Ishikawa (cell line): ENCODE measurements at regions not wholly inside any gene's neighbourhood (a gene's known extent, or its start where the extent isn't known, plus 50 kb on each side); places are given as distances from the start of the nearest gene placed in this dataset.

Experiments
- CEBPB ChIP-seq: IDR thresholded peaks from 2 replicates; pipeline ENCODE4 v1.6.1; 2012
- CREB1 ChIP-seq: IDR thresholded peaks from 2 replicates; pipeline ENCODE4 v1.6.1; 2012; ENCODE audit warnings: low read depth
- EGR1 ChIP-seq: IDR thresholded peaks from 2 replicates; pipeline ENCODE4 v1.6.1; 2012
- EP300 ChIP-seq: IDR thresholded peaks from 2 replicates; pipeline ENCODE4 v1.6.1; 2012; ENCODE audit warnings: borderline replicate concordance
- FOXM1 ChIP-seq: IDR thresholded peaks from 2 replicates; pipeline ENCODE4 v1.6.1; 2012; ENCODE audit warnings: low read depth, borderline replicate concordance
- NFIC ChIP-seq: IDR thresholded peaks from 2 replicates; pipeline ENCODE4 v1.6.1; 2012
- RAD21 ChIP-seq: IDR thresholded peaks from 2 replicates; pipeline ENCODE4 v1.6.1; 2012; ENCODE audit warnings: low read depth
- REST ChIP-seq: IDR thresholded peaks from 2 replicates; pipeline ENCODE4 v1.6.1; 2012; ENCODE audit warnings: low read depth, mild to moderate bottlenecking
- TAF1 ChIP-seq: IDR thresholded peaks from 2 replicates; pipeline ENCODE4 v1.6.1; 2012; ENCODE audit warnings: low read depth, mild to moderate bottlenecking
- TCF12 ChIP-seq: IDR thresholded peaks from 2 replicates; pipeline ENCODE4 v1.6.1; 2012; ENCODE audit warnings: low read depth
- TEAD4 ChIP-seq: IDR thresholded peaks from 2 replicates; pipeline ENCODE4 v1.6.1; 2012
- USF1 ChIP-seq: IDR thresholded peaks from 2 replicates; pipeline ENCODE4 v1.6.1; 2012
- YY1 ChIP-seq: IDR thresholded peaks from 2 replicates; pipeline ENCODE4 v1.6.1; 2012; ENCODE audit warnings: low read depth
- ZBTB7A ChIP-seq: IDR thresholded peaks from 2 replicates; pipeline ENCODE4 v1.6.1; 2012; ENCODE audit warnings: low read depth
- TF ChIP-seq, protein P1 (sequence below): IDR thresholded peaks from 2 replicates; pipeline ENCODE4 v1.6.1; 2012

DNA sequence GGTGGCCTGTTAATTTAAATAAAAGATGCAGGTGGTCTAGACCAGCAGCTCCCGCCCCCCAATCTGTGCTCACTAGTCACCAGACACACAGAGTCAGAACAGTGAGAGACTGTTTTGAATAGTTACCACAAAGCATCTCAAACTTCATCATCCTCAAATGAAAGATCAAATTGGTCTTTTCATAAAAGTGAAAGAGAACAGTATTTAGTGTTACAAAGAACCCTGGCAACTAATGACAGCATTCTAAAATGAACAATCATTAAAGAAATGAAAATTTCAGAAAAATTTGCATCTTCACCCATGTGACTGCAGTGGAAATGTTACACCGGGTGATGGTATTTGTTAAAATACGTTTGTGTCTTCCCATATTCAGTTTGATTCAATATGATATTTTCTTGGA is 65.5 kb upstream of the PMAIP1 start:
- TF ChIP-seq ZBTB7A (no peak), FOXM1 (no peak), YY1 (no peak), REST (no peak), TEAD4 (no peak), RAD21 (no peak), TCF12 (no peak), NFIC (no peak), EP300 (no peak), CEBPB (no peak), TAF1 (no peak), USF1 (no peak), CREB1 (no peak), EGR1 (no peak)
- TF ChIP-seq, protein P1, sequence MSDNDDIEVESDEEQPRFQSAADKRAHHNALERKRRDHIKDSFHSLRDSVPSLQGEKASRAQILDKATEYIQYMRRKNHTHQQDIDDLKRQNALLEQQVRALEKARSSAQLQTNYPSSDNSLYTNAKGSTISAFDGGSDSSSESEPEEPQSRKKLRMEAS, result no peak

DNA sequence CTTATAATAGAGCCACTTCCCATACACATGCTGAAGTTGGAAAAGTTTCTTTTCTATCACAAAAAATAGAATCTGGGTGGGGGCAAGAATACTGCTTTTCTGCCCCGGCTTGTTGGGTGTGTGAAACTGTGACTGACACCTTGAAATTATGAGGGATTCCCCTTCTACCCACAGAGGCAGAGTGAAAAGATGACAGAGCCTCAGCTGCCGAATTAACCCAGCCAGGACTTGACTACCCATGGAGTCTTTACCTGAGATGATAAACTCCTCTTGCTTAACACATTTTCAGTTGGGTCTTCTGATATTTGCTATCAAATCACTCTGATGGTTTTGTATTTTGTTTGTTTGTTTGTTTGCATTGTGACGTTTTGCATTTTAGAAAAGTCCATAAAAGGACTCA is 66.0 kb upstream of the PMAIP1 start:
- TF ChIP-seq TEAD4, result no peak
- no peak for TF ChIP-seq USF1
- TF ChIP-seq ZBTB7A, result no peak
- TF ChIP-seq RAD21, result no peak
- no peak for TF ChIP-seq EP300

- peak; percentile 83 for TF ChIP-seq RAD21
- TF ChIP-seq USF1, result no peak
Measured at GRCh38 chr18:59823596-59824195, 76.1 kb upstream of the PMAIP1 start.

DNA sequence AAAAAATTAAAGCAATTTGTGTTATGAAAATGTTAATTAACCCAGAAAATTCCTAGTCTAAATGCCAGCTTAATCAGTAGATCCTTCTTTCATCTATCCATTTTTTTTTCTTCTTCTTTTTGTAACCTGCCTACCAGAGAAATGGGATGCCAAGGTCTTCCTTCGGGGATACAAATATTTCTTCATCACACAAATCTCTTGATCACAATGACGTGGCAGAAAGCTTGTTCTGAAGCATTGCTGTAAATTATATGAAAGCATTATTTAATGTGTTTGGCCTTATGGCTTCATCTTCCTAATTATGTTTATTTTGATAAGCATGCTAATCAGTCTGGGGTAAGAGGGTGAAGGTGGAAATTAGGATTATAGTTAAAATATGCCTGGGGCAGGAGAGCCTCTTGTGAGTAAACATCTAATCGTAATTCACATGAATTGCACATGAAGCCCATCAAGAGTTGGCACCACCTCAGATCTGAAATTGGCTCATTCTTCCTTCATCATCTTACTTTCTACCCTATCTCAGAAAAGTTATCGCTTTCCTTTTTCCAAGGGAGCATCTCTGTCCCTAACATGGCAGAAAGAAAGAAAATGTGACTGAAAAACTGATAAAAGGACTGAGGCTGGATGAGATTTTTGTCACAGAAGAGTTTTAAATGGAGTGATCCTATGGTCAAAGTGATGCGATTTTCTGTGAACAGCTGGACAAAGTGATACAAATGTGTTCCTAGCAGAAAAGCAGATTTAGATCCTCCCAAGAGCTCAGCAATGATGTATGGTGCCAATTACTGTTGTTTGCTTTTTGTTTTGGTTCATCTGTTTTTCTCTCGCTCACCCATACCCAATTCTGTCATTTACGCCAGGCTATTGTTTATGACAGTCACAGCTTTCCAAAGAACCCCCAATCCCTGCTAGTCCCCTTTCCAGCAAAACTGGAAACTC is 76.9 kb upstream of the PMAIP1 start:
- no peak for TF ChIP-seq TAF1
- TF ChIP-seq ZBTB7A, result no peak
- TF ChIP-seq NFIC, result no peak
- TF ChIP-seq, protein P1, result no peak
- no peak for TF ChIP-seq CREB1
- no peak for TF ChIP-seq EGR1
- no peak for TF ChIP-seq CEBPB
- no peak for TF ChIP-seq FOXM1
- no peak for TF ChIP-seq TCF12
- no peak for TF ChIP-seq REST
- no peak for TF ChIP-seq EP300
- no peak for TF ChIP-seq USF1
- no peak for TF ChIP-seq YY1
- no peak for TF ChIP-seq RAD21
- TF ChIP-seq TEAD4, result no peak

GRCh38 chr18:59821983-59822382 is 77.8 kb upstream of the PMAIP1 start:
- TF ChIP-seq EP300 (no peak), REST (no peak), CEBPB (no peak), TAF1 (no peak), FOXM1 (no peak), YY1 (no peak), CREB1 (no peak), RAD21 (no peak)
- TF ChIP-seq, protein P1, result no peak
